ENCODE measurements at regions not wholly inside any gene's neighbourhood (a gene's known extent, or its start where the extent isn't known, plus 50 kb on each side); places are given as distances from the start of the nearest gene placed in this dataset.

- TF ChIP-seq CTCF (IDR thresholded peaks at IDR 0.05) (no peak), POLR2A (IDR thresholded peaks at IDR 0.05) (no peak)
Measured at GRCh38 chrX:3521396-3521795, 174.9 kb upstream of the MXRA5 start.

Measured in body of pancreas (tissue), 4 donors.